ENCODE measurements at regions not wholly inside any gene's neighbourhood (a gene's known extent, or its start where the extent isn't known, plus 50 kb on each side); places are given as distances from the start of the nearest gene placed in this dataset.

DNA sequence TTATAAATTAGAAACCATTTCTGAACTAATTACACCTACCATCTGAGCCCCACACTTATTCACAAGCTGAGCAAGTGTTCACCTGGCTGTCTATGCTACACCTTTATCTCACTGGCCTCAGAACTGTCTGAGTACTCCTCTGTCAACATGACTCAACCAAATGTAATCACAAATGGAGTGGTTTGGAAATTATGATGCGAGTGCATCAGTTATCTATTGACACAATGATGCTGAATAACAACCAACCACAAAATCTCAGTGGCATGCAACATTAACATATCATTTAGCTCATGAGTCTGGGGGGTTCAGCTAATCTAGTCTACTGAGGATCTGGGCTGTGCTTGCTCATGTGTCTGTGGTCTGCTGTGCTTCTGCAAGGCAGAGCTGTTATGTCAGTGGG, 184.2 kb upstream of the NXPH2 start:
- H3K4me3 ChIP-seq = no peak overlapping the region
- H3K27me3 ChIP-seq = no peaks in the 10 kb centered on the region
- H3K27ac ChIP-seq = no peak overlapping the region
- no peaks in the 10 kb centered on the region for H3K9me3 ChIP-seq
- H3K36me3 ChIP-seq = no peaks in the 10 kb centered on the region
- no peaks in the 10 kb centered on the region for H3K4me1 ChIP-seq
- intact Hi-C loops (cut with DNase I) = no loop called here
- no peak for TF ChIP-seq POLR2AphosphoS5 (IDR thresholded peaks at IDR 0.05; ENCODE audit: insufficient read depth in 1 of 2, low read depth in 1 of 2)
- no peak for TF ChIP-seq POLR2A (IDR thresholded peaks at IDR 0.05)
- TF ChIP-seq, protein P1, sequence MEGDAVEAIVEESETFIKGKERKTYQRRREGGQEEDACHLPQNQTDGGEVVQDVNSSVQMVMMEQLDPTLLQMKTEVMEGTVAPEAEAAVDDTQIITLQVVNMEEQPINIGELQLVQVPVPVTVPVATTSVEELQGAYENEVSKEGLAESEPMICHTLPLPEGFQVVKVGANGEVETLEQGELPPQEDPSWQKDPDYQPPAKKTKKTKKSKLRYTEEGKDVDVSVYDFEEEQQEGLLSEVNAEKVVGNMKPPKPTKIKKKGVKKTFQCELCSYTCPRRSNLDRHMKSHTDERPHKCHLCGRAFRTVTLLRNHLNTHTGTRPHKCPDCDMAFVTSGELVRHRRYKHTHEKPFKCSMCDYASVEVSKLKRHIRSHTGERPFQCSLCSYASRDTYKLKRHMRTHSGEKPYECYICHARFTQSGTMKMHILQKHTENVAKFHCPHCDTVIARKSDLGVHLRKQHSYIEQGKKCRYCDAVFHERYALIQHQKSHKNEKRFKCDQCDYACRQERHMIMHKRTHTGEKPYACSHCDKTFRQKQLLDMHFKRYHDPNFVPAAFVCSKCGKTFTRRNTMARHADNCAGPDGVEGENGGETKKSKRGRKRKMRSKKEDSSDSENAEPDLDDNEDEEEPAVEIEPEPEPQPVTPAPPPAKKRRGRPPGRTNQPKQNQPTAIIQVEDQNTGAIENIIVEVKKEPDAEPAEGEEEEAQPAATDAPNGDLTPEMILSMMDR (IDR thresholded peaks at IDR 0.05) = no peak
- DNase-seq (ENCODE audit: extremely low spot score in 2 of 2) = no peak

DNA sequence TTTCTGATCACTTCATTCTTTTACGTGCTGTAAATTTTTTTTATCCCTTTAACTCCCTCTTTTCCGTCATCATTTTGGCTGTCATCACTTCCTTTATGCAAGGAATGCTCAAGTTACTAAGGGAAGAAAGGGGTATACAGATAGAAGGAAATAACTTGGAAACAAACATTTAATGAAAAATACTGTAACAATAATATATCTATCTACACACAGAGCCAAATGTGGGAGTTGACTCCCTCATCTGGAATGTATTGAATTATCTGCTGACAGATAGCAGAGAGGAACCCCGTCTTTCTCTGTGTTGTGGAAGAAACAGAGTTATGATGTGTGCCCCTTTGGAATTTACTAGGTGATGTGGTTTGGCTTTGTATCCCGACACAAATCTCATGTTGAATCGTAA, 182.5 kb upstream of the NXPH2 start:
- H3K27me3 ChIP-seq = no peaks in the 10 kb centered on the region
- H3K36me3 ChIP-seq = no peaks in the 10 kb centered on the region
- H3K4me1 ChIP-seq = no peaks in the 10 kb centered on the region
- no peaks in the 10 kb centered on the region for H3K9me3 ChIP-seq
- intact Hi-C loops (cut with DNase I) = no loop called here
- no peak overlapping the region for H3K4me3 ChIP-seq
- DNase-seq (ENCODE audit: extremely low spot score in 2 of 2) = no peak
- TF ChIP-seq POLR2AphosphoS5 (IDR thresholded peaks at IDR 0.05; ENCODE audit: insufficient read depth in 1 of 2, low read depth in 1 of 2) (no peak), POLR2A (IDR thresholded peaks at IDR 0.05) (no peak)
- TF ChIP-seq, protein P1 (IDR thresholded peaks at IDR 0.05) = no peak
- H3K27ac ChIP-seq = no peak overlapping the region

- no peaks in the 10 kb centered on the region for H3K27me3 ChIP-seq
- intact Hi-C loops (cut with DNase I) = no loop called here
- H3K9me3 ChIP-seq = no peaks in the 10 kb centered on the region
- TF ChIP-seq POLR2AphosphoS5 (IDR thresholded peaks at IDR 0.05; ENCODE audit: insufficient read depth in 1 of 2, low read depth in 1 of 2) = no peak
- TF ChIP-seq, protein P1 (IDR thresholded peaks at IDR 0.05) = no peak
- TF ChIP-seq POLR2A (IDR thresholded peaks at IDR 0.05) = no peak
- H3K4me3 ChIP-seq = no peak overlapping the region
- H3K27ac ChIP-seq = no peak overlapping the region
- no peaks in the 10 kb centered on the region for H3K36me3 ChIP-seq
- no peak for DNase-seq (ENCODE audit: extremely low spot score in 2 of 2)
- H3K4me1 ChIP-seq = no peaks in the 10 kb centered on the region
Observed at GRCh38 chr2:138960191-138960590, 180.0 kb upstream of the NXPH2 start.

GRCh38 chr2:138959031-138959430, 178.8 kb upstream of the NXPH2 start:
- no peaks in the 10 kb centered on the region for H3K9me3 ChIP-seq
- H3K36me3 ChIP-seq = no peaks in the 10 kb centered on the region
- no peak for TF ChIP-seq POLR2A (IDR thresholded peaks at IDR 0.05)
- TF ChIP-seq, protein P1 (IDR thresholded peaks at IDR 0.05) = no peak
- TF ChIP-seq POLR2AphosphoS5 (IDR thresholded peaks at IDR 0.05; ENCODE audit: insufficient read depth in 1 of 2, low read depth in 1 of 2) = no peak
- no peak overlapping the region for H3K27ac ChIP-seq
- no peaks in the 10 kb centered on the region for H3K4me1 ChIP-seq
- no peak for DNase-seq (ENCODE audit: extremely low spot score in 2 of 2)
- H3K4me3 ChIP-seq = no peak overlapping the region
- no peaks in the 10 kb centered on the region for H3K27me3 ChIP-seq
- intact Hi-C loops (cut with DNase I) = no loop called here

- TF ChIP-seq, protein P1 (IDR thresholded peaks at IDR 0.05) = no peak
- TF ChIP-seq POLR2AphosphoS5 (IDR thresholded peaks at IDR 0.05; ENCODE audit: insufficient read depth in 1 of 2, low read depth in 1 of 2) (no peak), POLR2A (IDR thresholded peaks at IDR 0.05) (no peak)
- no peak for DNase-seq (ENCODE audit: extremely low spot score in 2 of 2)
- no peaks in the 10 kb centered on the region for H3K27me3 ChIP-seq
- no peaks in the 10 kb centered on the region for H3K36me3 ChIP-seq
- H3K4me3 ChIP-seq = no peak overlapping the region
- H3K4me1 ChIP-seq = no peaks in the 10 kb centered on the region
- no peaks in the 10 kb centered on the region for H3K9me3 ChIP-seq
- H3K27ac ChIP-seq = no peak overlapping the region
- intact Hi-C loops (cut with DNase I) = no loop called here
Observed at GRCh38 chr2:138956116-138956515, 175.9 kb upstream of the NXPH2 start.

Data from vagina (tissue), 2 donors.